HepG2 (cell line): ENCODE measurements at regions not wholly inside any gene's neighbourhood (a gene's known extent, or its start where the extent isn't known, plus 50 kb on each side); places are given as distances from the start of the nearest gene placed in this dataset.

Experiments used
- ATAC-seq: fragments of 200-7000 bp; cut with Tn5 transposase; 3 replicates; pipeline ENCODE4 v1.9.1; 2020; ENCODE audit warnings: mild to moderate bottlenecking, moderate library complexity
- BruUV-seq: library from RNA; stranded (reverse); fragments of 400-500 nt; replicated peaks from 2 replicates; lab custom pipeline; 2021; lab: Mats Ljungman, UMichigan
- CTCF ChIA-PET: fragments of 300-600 bp; formaldehyde crosslinking; extraction: SDS; loops from one replicate; lab custom pipeline; 2021; ENCODE audit warnings: low total read pairs, inconsistent platforms, low intra/inter-chr PET ratio; lab: Yijun Ruan, JAX
- POLR2A ChIA-PET: fragments of 350-600 bp; sonication (Branson Sonifier 250); formaldehyde crosslinking; loops from one replicate; lab custom pipeline; 2020; ENCODE audit warnings: antibody characterized with exemption, inconsistent platforms; lab: Yijun Ruan, JAX
- DNase-seq: peaks from one replicate; pipeline ENCODE4 v3.0.0-alpha.2; 2015; ENCODE audit warnings: low spot score
- FAIRE-seq: peaks from 3 replicates; lab custom pipeline; 2011; peaks lifted over from hg19 to GRCh38; lab: Jason Lieb, UNC
- H2AFZ ChIP-seq: one replicate; pipeline ENCODE4 v1.6.1; 2011; ENCODE audit warnings: low read length, inconsistent platforms
- H3K27ac ChIP-seq: fragments of 300-600 bp; 3 replicates; pipeline ENCODE4 v1.8.0; 2011; ENCODE audit warnings: mixed run types, mild to moderate bottlenecking, mixed read lengths, low read length, inconsistent platforms; ENCODE audit not compliant: insufficient read depth; ENCODE audit errors: extremely low read length
- H3K27me3 ChIP-seq, 2 experiments: fragments of 200-600 bp in 1 of 2; 2 replicates in 1 of 2; 3 replicates in 1 of 2; pipeline versions ENCODE4 v1.6.0 to v1.8.0; 2011; ENCODE audit warnings: low read length in 2 of 2, mild to moderate bottlenecking in 2 of 2, moderate library complexity in 2 of 2, inconsistent platforms in 1 of 2; ENCODE audit not compliant: insufficient read depth in 2 of 2, control insufficient read depth in 1 of 2
- H3K36me3 ChIP-seq, 2 experiments: fragments of 200-600 bp in 1 of 2; replicated peaks in 1 of 2; 2 replicates in 1 of 2; 3 replicates in 1 of 2; pipeline versions ENCODE4 v1.5.1 to v1.8.0; 2011; ENCODE audit warnings: low read length in 2 of 2, inconsistent platforms in 1 of 2; ENCODE audit not compliant: insufficient read depth in 2 of 2, control insufficient read depth in 1 of 2
- H3K4me1 ChIP-seq: 2 replicates; pipeline ENCODE4 v1.5.1; 2012; ENCODE audit warnings: low read length, inconsistent platforms; ENCODE audit not compliant: insufficient read depth
- H3K4me2 ChIP-seq: 2 replicates; pipeline ENCODE4 v1.6.0; 2011; ENCODE audit warnings: low read depth, low read length, inconsistent platforms
- H3K4me3 ChIP-seq, 3 experiments: fragments of 200-600 bp in 1 of 3; sonication (generic), shearing (Covaris generic) in 1 of 3; replicated peaks in 1 of 3; 2 replicates each; pipeline ENCODE4 v1.5.1; 2011 to 2016; ENCODE audit warnings: low read length in 3 of 3, inconsistent platforms in 2 of 3, low read depth in 2 of 3, mild to moderate bottlenecking in 2 of 3, control low read depth in 1 of 3, mixed read lengths in 1 of 3; ENCODE audit not compliant: insufficient read depth in 1 of 3
- H3K79me2 ChIP-seq: one replicate; pipeline ENCODE4 v1.6.1; 2011; ENCODE audit warnings: low read length, inconsistent platforms; ENCODE audit not compliant: insufficient read depth
- H3K9ac ChIP-seq: 2 replicates; pipeline ENCODE4 v1.6.0; 2011; ENCODE audit warnings: mild to moderate bottlenecking, low read depth, low read length, inconsistent platforms; ENCODE audit not compliant: insufficient read depth
- H3K9me3 ChIP-seq: 2 replicates; pipeline ENCODE4 v1.5.1; 2012; ENCODE audit warnings: mild to moderate bottlenecking, low read length
- H4K20me1 ChIP-seq: 2 replicates; pipeline ENCODE4 v1.6.0; 2011; ENCODE audit warnings: inconsistent platforms, mild to moderate bottlenecking, low read length, moderate library complexity; ENCODE audit not compliant: insufficient read depth
- CSRNP2 ChIP-seq: sonication (generic); formaldehyde crosslinking; conservative IDR thresholded peaks from 2 replicates; pipeline ENCODE4 v1.8.0; 2022; ENCODE audit warnings: low read depth, missing genetic modification reagents
- CTCF ChIP-seq: sonication (generic); formaldehyde crosslinking; IDR thresholded peaks from 2 replicates; pipeline ENCODE4 v1.5.0; 2020; ENCODE audit warnings: mild to moderate bottlenecking, missing genetic modification reagents, moderate library complexity
- DNMT1 ChIP-seq: sonication (generic); formaldehyde crosslinking; IDR thresholded peaks from 2 replicates; pipeline ENCODE4 v1.5.1; 2020; ENCODE audit warnings: mild to moderate bottlenecking, missing genetic modification reagents
- MLXIP ChIP-seq: sonication (generic); formaldehyde crosslinking; IDR thresholded peaks from 2 replicates; pipeline ENCODE4 v1.9.0; 2021; ENCODE audit warnings: missing genetic modification reagents, borderline replicate concordance
- NBN ChIP-seq: fragments of 450-650 bp; conservative IDR thresholded peaks from 2 replicates; pipeline ENCODE4 v1.6.1; 2017
- NCOA1 ChIP-seq: sonication (generic); formaldehyde crosslinking; IDR thresholded peaks from 2 replicates; pipeline ENCODE4 v1.9.0; 2021; ENCODE audit warnings: missing genetic modification reagents
- PBX2 ChIP-seq: IDR thresholded peaks from 2 replicates; pipeline ENCODE4 v1.6.1; 2016; ENCODE audit warnings: control low read depth
- UBTF ChIP-seq: sonication (generic); formaldehyde crosslinking; IDR thresholded peaks from 2 replicates; pipeline ENCODE4 v1.4.0; 2020; ENCODE audit warnings: mild to moderate bottlenecking, missing genetic modification reagents
- ZBTB10 ChIP-seq: sonication (generic); formaldehyde crosslinking; IDR thresholded peaks from 2 replicates; pipeline ENCODE4 v1.4.0; 2020; ENCODE audit warnings: missing genetic modification reagents, borderline replicate concordance
- ZSCAN31 ChIP-seq: sonication (generic); formaldehyde crosslinking; IDR thresholded peaks from 2 replicates; pipeline ENCODE4 v1.5.0; 2020; ENCODE audit warnings: low read depth, mild to moderate bottlenecking, missing genetic modification reagents
- WGBS: methylation state at CpG from one replicate; pipeline ENCODE4 v1.1.6; 2017; ENCODE audit warnings: low lambda C conversion rate; 5-methylcytosine and 5-hydroxymethylcytosine counted together
- in situ Hi-C: cut with HindIII; loops from 2 replicates; pipeline ENCODE4 v1.10.0; 2017; ENCODE audit warnings: low pct_unique_long_range_greater_than_20kb; ENCODE audit not compliant: extremely low pct_ligation_motif_present
- intact Hi-C: fragments of 100-400 bp; cut with micrococcal nuclease; formaldehyde crosslinking; loops from one replicate; pipeline ENCODE4 v1.10.0; 2022; ENCODE audit not compliant: unreplicated experiment

- no peak for TF ChIP-seq CSRNP2 (CRISPR knock-in tag)
- TF ChIP-seq, all 625 proteins: peak for 0
Measured at GRCh38 chr12:102602521-102602920, 122.2 kb upstream of the IGF1 start (continued).

GRCh38 chr12:102601621-102602020 is 121.3 kb upstream of the IGF1 start:
- in situ Hi-C loops (no loop called here), intact Hi-C loops (no loop called here)
- Histone ChIP-seq H3K27ac (no peak overlapping the region), H3K9ac (no peak overlapping the region), H3K4me3 (no peak overlapping the region), H4K20me1 (no peaks in the 10 kb centered on the region), H3K79me2 (no peaks in the 10 kb centered on the region), H3K9me3 (no peaks in the 10 kb centered on the region), H2AFZ (no peak overlapping the region), H3K4me2 (no peak overlapping the region), H3K36me3 (no peaks in the 10 kb centered on the region), H3K4me1 (no peaks in the 10 kb centered on the region), H3K27me3 (no peaks in the 10 kb centered on the region; a peak in 1 of 5 replicates)
- ChIA-PET CTCF (no interaction called here), POLR2A (no interaction called here)
- BruUV-seq, result no TSS peak
- WGBS, result 4% methylated on average over 5 of the region's 5 CpGs
- FAIRE-seq (no peak), DNase-seq (no peak), ATAC-seq (no peak)
- no peak for TF ChIP-seq NCOA1 (CRISPR knock-in tag)
- no peak for TF ChIP-seq DNMT1 (CRISPR knock-in tag)
- TF ChIP-seq NBN, result no peak
- no peak for TF ChIP-seq MLXIP (CRISPR knock-in tag)
- TF ChIP-seq ZSCAN31 (CRISPR knock-in tag), result no peak
- no peak for TF ChIP-seq UBTF
- no peak for TF ChIP-seq PBX2
- no peak for TF ChIP-seq ZBTB10 (CRISPR knock-in tag)
- no peak for TF ChIP-seq CTCF (CRISPR knock-in tag)
